CD14-positive monocyte (primary cell): ENCODE measurements at regions not wholly inside any gene's neighbourhood (a gene's known extent, or its start where the extent isn't known, plus 50 kb on each side); places are given as distances from the start of the nearest gene placed in this dataset.

ENCODE experiments used
- DNase-seq, 3 donors: peaks; one replicate each; pipeline ENCODE4 v3.0.0-alpha.2; 2011 to 2022
- H2AFZ ChIP-seq: 2 replicates; pipeline ENCODE4 v1.6.0; 2012; ENCODE audit warnings: mild to moderate bottlenecking, low read depth, low read length, inconsistent platforms; ENCODE audit not compliant: insufficient read depth, poor library complexity, severe bottlenecking
- H3K27ac ChIP-seq, 2 donors: 1 replicate in 1 of 2; 2 replicates in 1 of 2; pipeline ENCODE4 v1.5.1; 2012 to 2013; ENCODE audit warnings: low read length in 2 of 2, control low read depth in 1 of 2, inconsistent platforms in 1 of 2, low read depth in 1 of 2, mild to moderate bottlenecking in 1 of 2
- H3K27me3 ChIP-seq, 2 donors: one replicate each; pipeline versions ENCODE4 v1.6.0 to v1.6.1; 2011 to 2013; ENCODE audit warnings: low read length in 2 of 2; ENCODE audit not compliant: control insufficient read depth in 2 of 2, insufficient read depth in 2 of 2
- H3K36me3 ChIP-seq, 2 donors: replicated peaks in 1 of 2; 1 replicate in 1 of 2; 2 replicates in 1 of 2; pipeline versions ENCODE4 v1.5.1 to v1.6.1; 2012 to 2013; ENCODE audit warnings: low read length in 2 of 2, control low read depth in 1 of 2, inconsistent platforms in 1 of 2, mild to moderate bottlenecking in 1 of 2; ENCODE audit not compliant: insufficient read depth in 2 of 2, control insufficient read depth in 1 of 2
- H3K4me1 ChIP-seq, 2 donors: 1 replicate in 1 of 2; 2 replicates in 1 of 2; pipeline versions ENCODE4 v1.5.1 to v1.6.1; 2012 to 2013; ENCODE audit warnings: low read length in 2 of 2, control low read depth in 1 of 2, inconsistent platforms in 1 of 2, mild to moderate bottlenecking in 1 of 2, moderate library complexity in 1 of 2; ENCODE audit not compliant: insufficient read depth in 2 of 2, control insufficient read depth in 1 of 2
- H3K4me2 ChIP-seq: replicated peaks from 2 replicates; pipeline ENCODE3; 2012; ENCODE audit warnings: low read length, moderate library complexity, mild to moderate bottlenecking; ENCODE audit not compliant: poor library complexity, severe bottlenecking; ENCODE audit errors: extremely low read depth
- H3K4me3 ChIP-seq, 3 experiments: fragments of 200-600 bp in 1 of 3; sonication (generic) in 1 of 3; replicated peaks in 1 of 3; 1 replicate in 2 of 3; 2 replicates in 1 of 3; pipeline ENCODE4 v1.5.1; 2011 to 2013; ENCODE audit warnings: low read length in 3 of 3, mild to moderate bottlenecking in 3 of 3, control low read depth in 2 of 3, low read depth in 2 of 3, inconsistent platforms in 1 of 3, moderate library complexity in 1 of 3
- H3K79me2 ChIP-seq: 2 replicates; pipeline ENCODE4 v1.6.0; 2012; ENCODE audit warnings: mild to moderate bottlenecking, control low read depth, inconsistent platforms, low read length, moderate library complexity; ENCODE audit not compliant: insufficient read depth
- H3K9ac ChIP-seq: 2 replicates; pipeline ENCODE4 v1.6.0; 2017; ENCODE audit warnings: low read length, mild to moderate bottlenecking; ENCODE audit not compliant: insufficient read depth, poor library complexity, severe bottlenecking
- H3K9me3 ChIP-seq, 2 donors: replicated peaks in 1 of 2; 1 replicate in 1 of 2; 2 replicates in 1 of 2; pipeline versions ENCODE4 v1.5.1 to v1.6.1; 2012 to 2013; ENCODE audit warnings: low read length in 2 of 2, control low read depth in 1 of 2; ENCODE audit not compliant: control insufficient read depth in 1 of 2, insufficient read depth in 1 of 2
- H4K20me1 ChIP-seq: 2 replicates; pipeline ENCODE4 v1.6.0; 2012; ENCODE audit warnings: mild to moderate bottlenecking, low read length, control low read depth, moderate library complexity; ENCODE audit not compliant: insufficient read depth
- H3K27ac Mint-ChIP-seq, 7 donors: one replicate each; pipeline ENCODE4 v1.8.0; 2020; ENCODE audit warnings: mild to moderate bottlenecking in 7 of 7, mixed read lengths in 7 of 7, moderate library complexity in 6 of 7, inconsistent platforms in 2 of 7
- H3K27me3 Mint-ChIP-seq, 3 donors: one replicate each; pipeline ENCODE4 v1.8.0; 2021 to 2022; ENCODE audit warnings: low read depth in 3 of 3, mild to moderate bottlenecking in 3 of 3, mixed read lengths in 3 of 3, moderate library complexity in 3 of 3, inconsistent platforms in 1 of 3
- H3K36me3 Mint-ChIP-seq, 2 donors: one replicate each; pipeline ENCODE4 v1.8.0; 2020; ENCODE audit warnings: mixed read lengths in 2 of 2, inconsistent platforms in 1 of 2, mild to moderate bottlenecking in 1 of 2
- H3K4me1 Mint-ChIP-seq: one replicate; pipeline ENCODE4 v1.8.0; 2020; ENCODE audit warnings: mild to moderate bottlenecking, mixed read lengths
- H3K4me3 Mint-ChIP-seq, 2 donors: one replicate each; pipeline ENCODE4 v1.8.0; 2020; ENCODE audit warnings: mild to moderate bottlenecking in 2 of 2, mixed read lengths in 2 of 2, moderate library complexity in 1 of 2
- H3K9me3 Mint-ChIP-seq, 7 donors: one replicate each; pipeline ENCODE4 v1.8.0; 2020 to 2022; ENCODE audit warnings: mixed read lengths in 7 of 7, mild to moderate bottlenecking in 6 of 7, moderate library complexity in 6 of 7, inconsistent platforms in 2 of 7
- CTCF ChIP-seq: fragments of 200-600 bp; IDR thresholded peaks from one replicate; pipeline ENCODE4 v1.8.0; 2022; ENCODE audit warnings: antibody characterized with exemption, mild to moderate bottlenecking
- WGBS: methylation state at CpG from one replicate; pipeline ENCODE4 v1.1.5; 2013; ENCODE audit warnings: missing lambda C conversion rate; ENCODE audit not compliant: insufficient coverage; 5-methylcytosine and 5-hydroxymethylcytosine counted together
- intact Hi-C, 2 donors: fragments of 100-400 bp; cut with micrococcal nuclease; formaldehyde crosslinking; loops; one replicate each; pipeline versions ENCODE4 v1.15.0 to v1.15.1; 2023

- Mint-ChIP-seq H3K36me3 (no peaks in the 10 kb centered on the region), H3K4me3 (no peak overlapping the region), H3K27ac (no peak overlapping the region), H3K9me3 (peaks cover 0 to 10% (median 3%) of the 10 kb centered on the region in 7 donors), H3K4me1 (peaks cover 3% of the 10 kb centered on the region), H3K27me3 (peaks cover 2 to 4% (median 4%) of the 10 kb centered on the region in 3 donors)
- no peaks in the 10 kb centered on the region for H3K27me3 ChIP-seq
- H3K4me1 ChIP-seq = no peaks in the 10 kb centered on the region
- H2AFZ ChIP-seq = no peak overlapping the region
- no peaks in the 10 kb centered on the region for H3K36me3 ChIP-seq
- WGBS = no CpG with 5 or more reads among the region's 2 CpGs
- no peak for DNase-seq
- no peak overlapping the region for H3K27ac ChIP-seq
- intact Hi-C loops = no loop called here
- H3K4me2 ChIP-seq = no peak overlapping the region
- no peak for TF ChIP-seq CTCF
- no peaks in the 10 kb centered on the region for H3K79me2 ChIP-seq
- H3K9ac ChIP-seq = no peak overlapping the region
- no peaks in the 10 kb centered on the region for H4K20me1 ChIP-seq
- peaks cover 0 to 4% of the 10 kb centered on the region in 2 donors for H3K9me3 ChIP-seq
- no peak overlapping the region for H3K4me3 ChIP-seq
Measured at GRCh38 chr9:16025627-16026026, 472.8 kb downstream of the CCDC171 start.

- Histone ChIP-seq H3K79me2 (no peaks in the 10 kb centered on the region), H3K36me3 (no peaks in the 10 kb centered on the region), H3K4me2 (no peak overlapping the region), H3K27ac (no peak overlapping the region), H4K20me1 (no peaks in the 10 kb centered on the region), H3K9me3 (peaks cover 0 to 4% of the 10 kb centered on the region in 2 donors), H3K4me1 (no peaks in the 10 kb centered on the region), H3K9ac (no peak overlapping the region), H3K27me3 (no peaks in the 10 kb centered on the region), H2AFZ (no peak overlapping the region), H3K4me3 (no peak overlapping the region)
- Mint-ChIP-seq H3K4me3 (no peak overlapping the region), H3K27ac (no peak overlapping the region), H3K9me3 (peaks cover 0 to 9% (median 3%) of the 10 kb centered on the region in 7 donors), H3K27me3 (peaks cover 2 to 5% (median 4%) of the 10 kb centered on the region in 3 donors), H3K36me3 (no peaks in the 10 kb centered on the region), H3K4me1 (peaks cover 6% of the 10 kb centered on the region)
- DNase-seq = no peak
- no peak for TF ChIP-seq CTCF
- WGBS = no CpG with 5 or more reads among the region's 2 CpGs
- intact Hi-C loops = no loop called here
Measured at GRCh38 chr9:16026886-16027285, 474.0 kb downstream of the CCDC171 start.
